ENCODE measurements at regions not wholly inside any gene's neighbourhood (a gene's known extent, or its start where the extent isn't known, plus 50 kb on each side); places are given as distances from the start of the nearest gene placed in this dataset.

DNA sequence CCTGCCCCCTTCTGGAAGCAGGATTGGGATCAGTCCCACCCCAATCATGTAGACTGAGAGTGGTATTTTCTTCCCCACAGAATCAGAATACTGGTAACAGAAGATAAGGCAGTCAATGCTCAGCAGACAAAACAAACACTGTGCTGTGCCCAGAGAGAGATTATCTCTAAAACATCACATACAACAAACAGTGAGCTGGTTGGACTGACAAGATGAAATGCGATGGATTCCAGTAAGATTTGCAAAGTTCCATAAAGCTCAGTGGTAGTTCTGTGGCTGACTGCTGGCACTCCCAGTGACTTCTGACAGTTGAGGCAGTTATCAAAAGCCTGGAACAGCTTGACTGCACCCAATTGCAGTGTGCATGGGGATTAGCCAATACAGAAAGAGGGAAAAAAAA lies 311.5 kb upstream of the MGAT5 start:
- TF ChIP-seq, protein P1, sequence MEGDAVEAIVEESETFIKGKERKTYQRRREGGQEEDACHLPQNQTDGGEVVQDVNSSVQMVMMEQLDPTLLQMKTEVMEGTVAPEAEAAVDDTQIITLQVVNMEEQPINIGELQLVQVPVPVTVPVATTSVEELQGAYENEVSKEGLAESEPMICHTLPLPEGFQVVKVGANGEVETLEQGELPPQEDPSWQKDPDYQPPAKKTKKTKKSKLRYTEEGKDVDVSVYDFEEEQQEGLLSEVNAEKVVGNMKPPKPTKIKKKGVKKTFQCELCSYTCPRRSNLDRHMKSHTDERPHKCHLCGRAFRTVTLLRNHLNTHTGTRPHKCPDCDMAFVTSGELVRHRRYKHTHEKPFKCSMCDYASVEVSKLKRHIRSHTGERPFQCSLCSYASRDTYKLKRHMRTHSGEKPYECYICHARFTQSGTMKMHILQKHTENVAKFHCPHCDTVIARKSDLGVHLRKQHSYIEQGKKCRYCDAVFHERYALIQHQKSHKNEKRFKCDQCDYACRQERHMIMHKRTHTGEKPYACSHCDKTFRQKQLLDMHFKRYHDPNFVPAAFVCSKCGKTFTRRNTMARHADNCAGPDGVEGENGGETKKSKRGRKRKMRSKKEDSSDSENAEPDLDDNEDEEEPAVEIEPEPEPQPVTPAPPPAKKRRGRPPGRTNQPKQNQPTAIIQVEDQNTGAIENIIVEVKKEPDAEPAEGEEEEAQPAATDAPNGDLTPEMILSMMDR (IDR thresholded peaks at IDR 0.05; ENCODE audit: low read depth, low read length, missing control alignments), result no peak
- no peak overlapping the region for H3K4me3 ChIP-seq (replicated peaks; ENCODE audit: low read depth, low read length)
- DNase-seq (ENCODE audit: extremely low read depth, low read depth), result no peak

DNA sequence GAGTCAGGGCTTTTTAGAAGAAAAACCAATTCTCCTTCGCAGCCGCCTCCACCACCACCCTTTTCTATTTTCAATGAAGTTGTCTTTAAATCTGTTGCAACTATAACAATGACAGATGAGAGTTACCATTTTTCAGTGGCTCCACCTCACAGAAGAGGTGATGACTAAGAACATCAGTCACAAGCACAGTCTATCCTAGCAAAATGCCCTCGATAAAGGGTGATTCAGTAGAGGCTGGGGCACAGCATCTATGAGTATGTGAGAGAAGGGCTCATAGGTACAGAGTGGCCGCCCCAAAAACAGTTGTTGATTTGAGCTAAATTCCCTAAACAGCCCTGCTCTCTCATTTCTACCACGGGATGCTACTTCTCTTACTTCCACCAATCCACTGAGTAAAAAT lies 310.8 kb upstream of the MGAT5 start:
- H3K4me3 ChIP-seq (replicated peaks; ENCODE audit: low read depth, low read length), result no peak overlapping the region
- TF ChIP-seq, protein P1 (IDR thresholded peaks at IDR 0.05; ENCODE audit: low read depth, low read length, missing control alignments), result no peak
- no peak for DNase-seq (ENCODE audit: extremely low read depth, low read depth)

DNA sequence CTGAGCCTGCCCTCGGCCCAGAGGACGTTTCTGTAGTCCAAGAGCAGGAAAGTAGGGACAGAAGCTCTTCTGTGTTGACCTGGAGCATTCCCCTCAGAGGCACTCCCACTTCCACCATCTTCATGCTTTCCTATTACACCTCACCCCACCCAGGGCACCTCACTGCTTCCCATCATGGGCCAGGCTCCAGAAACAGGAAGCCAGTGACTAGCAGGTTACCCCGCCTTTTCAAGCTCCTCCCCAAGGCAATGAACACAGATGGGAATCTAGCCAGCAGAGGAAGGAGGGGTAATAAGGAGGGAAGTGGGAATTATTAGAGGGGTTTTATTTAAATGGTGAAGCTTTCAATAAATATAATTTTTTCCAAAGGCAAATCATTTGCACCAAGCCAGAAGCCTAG lies 308.8 kb upstream of the MGAT5 start:
- TF ChIP-seq, protein P1 (IDR thresholded peaks at IDR 0.05; ENCODE audit: low read depth, low read length, missing control alignments), result no peak
- no peak for DNase-seq (ENCODE audit: extremely low read depth, low read depth)
- no peak overlapping the region for H3K4me3 ChIP-seq (replicated peaks; ENCODE audit: low read depth, low read length)

DNA sequence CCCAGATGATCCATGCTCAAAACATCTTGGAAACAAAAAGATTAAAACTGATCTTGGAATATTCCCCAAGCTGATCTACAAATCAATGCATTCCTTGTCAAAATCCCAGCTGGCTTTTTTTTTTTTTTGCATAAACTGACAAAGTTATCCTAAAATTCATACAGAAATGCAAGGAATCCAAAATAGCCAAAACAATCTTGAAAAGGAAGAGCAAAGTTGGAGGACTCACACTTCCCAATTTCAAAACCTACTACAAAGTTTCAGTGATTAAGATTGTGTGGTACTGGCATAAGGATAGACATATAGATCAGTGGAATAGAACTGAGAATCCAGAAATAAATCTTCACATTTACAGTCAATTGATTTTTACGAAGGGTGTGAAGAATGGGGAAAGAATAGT lies 306.8 kb upstream of the MGAT5 start:
- DNase-seq (ENCODE audit: extremely low read depth, low read depth), result no peak
- no peak overlapping the region for H3K4me3 ChIP-seq (replicated peaks; ENCODE audit: low read depth, low read length)
- TF ChIP-seq, protein P1 (IDR thresholded peaks at IDR 0.05; ENCODE audit: low read depth, low read length, missing control alignments), result no peak

DNA sequence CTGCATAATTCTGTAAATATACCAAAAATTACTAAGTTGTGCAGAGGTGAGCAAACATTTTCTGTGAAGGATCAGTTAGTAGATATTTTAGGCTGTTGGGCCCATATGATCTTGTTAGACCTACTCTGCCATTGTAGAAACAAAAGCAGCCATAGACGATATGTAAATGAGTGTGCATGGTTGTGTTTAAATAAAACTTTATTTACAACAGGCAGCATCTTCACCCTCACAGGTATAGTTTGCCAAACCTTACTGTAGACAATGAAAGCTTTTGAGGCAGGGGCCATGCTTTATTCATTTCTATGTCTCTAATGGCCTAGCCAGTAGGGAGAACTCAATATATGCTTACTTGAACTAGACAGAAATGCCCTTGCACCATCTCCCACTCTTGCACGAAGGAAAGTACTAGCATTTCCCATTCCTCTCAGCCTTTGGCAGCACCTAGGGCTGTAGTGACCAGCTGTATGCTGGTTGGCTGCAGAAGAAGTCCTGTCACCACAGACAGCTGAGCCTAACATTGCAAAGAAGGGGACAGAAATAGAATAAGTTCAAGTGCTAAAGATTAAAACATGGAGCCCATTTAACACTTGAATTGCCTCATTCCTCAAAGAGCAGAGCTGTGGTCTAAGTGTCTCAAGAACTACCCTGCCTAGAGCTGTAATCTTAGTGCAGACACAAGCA lies 305.1 kb upstream of the MGAT5 start:
- H3K4me3 ChIP-seq (replicated peaks; ENCODE audit: low read depth, low read length), result no peak overlapping the region
- DNase-seq (ENCODE audit: extremely low read depth, low read depth), result no peak
- TF ChIP-seq, protein P1 (IDR thresholded peaks at IDR 0.05; ENCODE audit: low read depth, low read length, missing control alignments), result no peak

DNA sequence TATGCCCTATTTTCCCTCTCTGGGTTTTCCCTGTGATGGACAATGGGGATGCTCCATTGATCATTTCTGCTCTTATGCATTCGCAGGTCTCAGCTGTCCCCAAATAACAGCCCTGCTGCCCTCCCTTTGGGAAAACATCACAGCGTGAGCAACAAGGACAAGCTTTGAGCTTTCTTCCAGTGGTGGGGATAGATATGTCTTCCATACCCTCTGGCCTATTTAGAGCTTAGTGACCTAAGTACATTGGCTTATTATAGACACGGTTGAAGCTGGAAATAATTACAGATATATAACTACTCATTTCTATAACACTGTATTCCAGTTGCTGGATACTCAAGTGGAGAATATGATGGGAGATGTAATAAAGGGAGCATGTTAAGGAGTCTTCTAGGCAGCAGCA lies 304.3 kb upstream of the MGAT5 start:
- no peak for DNase-seq (ENCODE audit: extremely low read depth, low read depth)
- TF ChIP-seq, protein P1 (IDR thresholded peaks at IDR 0.05; ENCODE audit: low read depth, low read length, missing control alignments), result no peak
- no peak overlapping the region for H3K4me3 ChIP-seq (replicated peaks; ENCODE audit: low read depth, low read length)

DNA sequence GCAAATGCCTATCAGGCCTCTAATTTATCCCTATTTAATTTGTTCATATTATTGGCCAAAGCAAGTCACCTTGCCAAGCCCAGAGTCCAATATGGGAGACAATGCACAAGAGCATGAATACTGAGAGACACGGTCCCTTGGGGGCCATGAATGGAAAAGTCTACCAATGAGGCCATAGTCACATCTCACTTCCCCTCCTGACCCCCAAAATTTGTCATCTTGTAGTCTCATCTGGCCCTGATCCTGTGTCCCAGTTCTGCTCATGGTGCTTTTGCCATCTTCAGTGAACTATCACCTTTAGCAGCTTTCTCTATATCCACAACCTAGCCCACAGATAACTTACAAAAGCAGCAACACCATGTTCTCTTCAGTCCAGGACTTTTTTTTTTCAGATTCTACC lies 302.7 kb upstream of the MGAT5 start:
- no peak overlapping the region for H3K4me3 ChIP-seq (replicated peaks; ENCODE audit: low read depth, low read length)
- TF ChIP-seq, protein P1 (IDR thresholded peaks at IDR 0.05; ENCODE audit: low read depth, low read length, missing control alignments), result no peak
- no peak for DNase-seq (ENCODE audit: extremely low read depth, low read depth)

Data from HFF-Myc (cell line).